ENCODE measurements at regions not wholly inside any gene's neighbourhood (a gene's known extent, or its start where the extent isn't known, plus 50 kb on each side); places are given as distances from the start of the nearest gene placed in this dataset.

- TF ChIP-seq EZH2phosphoT487 (IDR thresholded peaks at IDR 0.05; ENCODE audit: low read length) (no peak), CTCF (IDR thresholded peaks at IDR 0.05; ENCODE audit: low read length) (no peak), EZH2 (optimal IDR thresholded peaks at IDR 0.05; ENCODE audit: low read depth, low read length) (no peak)
Measured at GRCh38 chr3:59245859-59246501, 196.2 kb upstream of the CFAP20DC start.

All from MM.1S (cell line).